ENCODE measurements at regions not wholly inside any gene's neighbourhood (a gene's known extent, or its start where the extent isn't known, plus 50 kb on each side); places are given as distances from the start of the nearest gene placed in this dataset.

DNA sequence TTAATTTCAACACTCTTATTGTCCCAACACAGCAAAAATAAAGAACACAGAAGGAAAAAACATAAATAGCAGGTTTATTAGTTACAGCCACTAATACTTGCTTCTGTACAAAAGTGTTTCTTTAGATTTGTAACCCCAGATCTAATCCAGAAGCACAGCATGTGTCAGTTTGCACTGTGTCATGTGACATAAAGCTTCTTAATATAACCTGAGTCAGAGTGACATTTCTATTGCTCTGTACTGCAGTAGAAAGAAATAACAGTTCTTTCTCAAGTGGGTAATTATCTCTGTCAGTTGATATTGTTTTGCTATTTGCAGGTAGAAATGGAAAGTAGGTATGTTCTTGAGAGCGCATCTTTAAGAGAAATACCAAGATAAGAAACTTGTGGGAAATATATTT lies 422.5 kb downstream of the ZIC3 start:
- H3K4me3 ChIP-seq: no peak overlapping the region
- no peaks in the 10 kb centered on the region for H3K27me3 ChIP-seq
- ATAC-seq (ENCODE audit: low FRiP score in 2 of 2): no peak
- 91 to 96% methylated on average over 1 of the region's 1 CpG for WGBS, 2 donors
- H3K36me3 ChIP-seq: no peaks in the 10 kb centered on the region
- H3K9me3 ChIP-seq: no peaks in the 10 kb centered on the region
- no peak for DNase-seq
- H3K27ac ChIP-seq: no peak overlapping the region
- TF ChIP-seq EP300 (IDR thresholded peaks at IDR 0.05) (no peak), POLR2AphosphoS5 (IDR thresholded peaks at IDR 0.05) (no peak), POLR2A (IDR thresholded peaks at IDR 0.05) (no peak)
- TF ChIP-seq, protein P1, sequence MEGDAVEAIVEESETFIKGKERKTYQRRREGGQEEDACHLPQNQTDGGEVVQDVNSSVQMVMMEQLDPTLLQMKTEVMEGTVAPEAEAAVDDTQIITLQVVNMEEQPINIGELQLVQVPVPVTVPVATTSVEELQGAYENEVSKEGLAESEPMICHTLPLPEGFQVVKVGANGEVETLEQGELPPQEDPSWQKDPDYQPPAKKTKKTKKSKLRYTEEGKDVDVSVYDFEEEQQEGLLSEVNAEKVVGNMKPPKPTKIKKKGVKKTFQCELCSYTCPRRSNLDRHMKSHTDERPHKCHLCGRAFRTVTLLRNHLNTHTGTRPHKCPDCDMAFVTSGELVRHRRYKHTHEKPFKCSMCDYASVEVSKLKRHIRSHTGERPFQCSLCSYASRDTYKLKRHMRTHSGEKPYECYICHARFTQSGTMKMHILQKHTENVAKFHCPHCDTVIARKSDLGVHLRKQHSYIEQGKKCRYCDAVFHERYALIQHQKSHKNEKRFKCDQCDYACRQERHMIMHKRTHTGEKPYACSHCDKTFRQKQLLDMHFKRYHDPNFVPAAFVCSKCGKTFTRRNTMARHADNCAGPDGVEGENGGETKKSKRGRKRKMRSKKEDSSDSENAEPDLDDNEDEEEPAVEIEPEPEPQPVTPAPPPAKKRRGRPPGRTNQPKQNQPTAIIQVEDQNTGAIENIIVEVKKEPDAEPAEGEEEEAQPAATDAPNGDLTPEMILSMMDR (IDR thresholded peaks at IDR 0.05): no peak
- H3K4me1 ChIP-seq: no peaks in the 10 kb centered on the region

DNA sequence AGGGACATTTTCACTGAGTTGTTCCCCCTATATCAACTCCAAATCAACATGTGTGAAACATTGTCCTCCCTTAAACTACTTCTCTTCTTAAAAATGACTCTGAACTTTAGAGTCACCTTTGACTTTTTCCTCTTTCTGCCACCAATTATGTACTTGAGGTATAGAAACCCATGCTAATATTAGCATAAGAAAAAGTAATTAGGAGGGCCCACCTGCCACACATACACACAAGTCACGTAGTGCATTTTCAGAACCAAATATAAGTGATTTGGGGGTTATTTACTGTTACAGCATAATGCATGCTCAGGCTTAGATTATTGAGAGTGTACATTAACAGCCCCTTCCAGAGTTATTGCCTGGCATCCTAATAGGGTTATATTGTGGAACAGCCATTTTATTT lies 432.7 kb downstream of the ZIC3 start:
- no peaks in the 10 kb centered on the region for H3K36me3 ChIP-seq
- H3K9me3 ChIP-seq: no peaks in the 10 kb centered on the region
- H3K27me3 ChIP-seq: no peaks in the 10 kb centered on the region
- no peak for DNase-seq
- H3K4me1 ChIP-seq: no peaks in the 10 kb centered on the region
- no peak for ATAC-seq (ENCODE audit: low FRiP score in 2 of 2)
- 55 to 88% methylated on average over 1 of the region's 1 CpG for WGBS, 2 donors
- TF ChIP-seq POLR2A (IDR thresholded peaks at IDR 0.05) (no peak), POLR2AphosphoS5 (IDR thresholded peaks at IDR 0.05) (no peak), EP300 (IDR thresholded peaks at IDR 0.05) (no peak)
- TF ChIP-seq, protein P1 (IDR thresholded peaks at IDR 0.05): no peak
- no peak overlapping the region for H3K27ac ChIP-seq
- no peak overlapping the region for H3K4me3 ChIP-seq

DNA sequence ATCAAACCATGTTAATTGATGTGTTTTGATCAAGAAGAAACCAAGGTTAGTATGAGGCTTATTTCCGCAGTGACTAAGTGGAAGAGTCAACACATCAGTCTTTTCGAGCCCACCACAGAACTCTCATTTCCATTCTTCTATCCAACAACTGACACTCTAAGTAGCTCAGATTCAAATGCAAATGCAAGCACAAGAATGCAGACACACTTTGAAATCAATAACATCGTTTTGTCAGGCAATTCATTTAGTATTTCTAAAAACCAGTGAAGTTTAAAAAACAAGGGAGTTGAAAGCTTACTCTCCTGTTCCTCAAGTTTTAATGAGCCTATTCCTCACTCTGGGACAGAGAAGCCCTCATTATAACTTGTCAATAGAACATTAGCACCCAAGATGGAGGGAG lies 433.1 kb downstream of the ZIC3 start:
- Histone ChIP-seq H3K4me1 (no peaks in the 10 kb centered on the region), H3K4me3 (no peak overlapping the region), H3K27me3 (no peaks in the 10 kb centered on the region), H3K36me3 (no peaks in the 10 kb centered on the region), H3K27ac (no peak overlapping the region), H3K9me3 (no peaks in the 10 kb centered on the region)
- no peak for DNase-seq
- TF ChIP-seq EP300 (IDR thresholded peaks at IDR 0.05): no peak
- TF ChIP-seq, protein P1 (IDR thresholded peaks at IDR 0.05): no peak
- no peak for TF ChIP-seq POLR2AphosphoS5 (IDR thresholded peaks at IDR 0.05)
- no peak for TF ChIP-seq POLR2A (IDR thresholded peaks at IDR 0.05)
- 68 to 69% methylated on average over 3 of the region's 3 CpGs for WGBS, 2 donors
- ATAC-seq (ENCODE audit: low FRiP score in 2 of 2): no peak

DNA sequence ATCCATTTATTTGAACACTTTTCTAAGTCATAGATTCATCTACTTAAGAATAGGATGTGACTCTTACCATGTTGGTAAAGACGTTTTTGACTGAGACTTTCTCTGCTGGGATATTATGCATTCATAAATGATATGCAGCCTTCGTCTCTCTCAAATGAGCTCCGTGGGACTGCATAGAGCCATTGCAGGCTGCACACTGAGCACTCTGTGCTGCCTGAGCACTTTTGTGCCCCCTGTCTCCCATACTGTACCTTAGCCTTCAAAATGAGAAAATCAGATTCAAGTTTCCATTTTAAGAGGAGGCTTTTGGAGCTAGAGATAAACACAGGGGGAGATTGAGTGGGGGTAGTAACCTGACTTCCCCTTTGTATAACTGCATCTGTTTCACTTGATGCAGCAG lies 433.6 kb downstream of the ZIC3 start:
- DNase-seq (no peak), ATAC-seq (ENCODE audit: low FRiP score in 2 of 2) (no peak)
- H3K9me3 ChIP-seq: no peaks in the 10 kb centered on the region
- TF ChIP-seq, protein P1 (IDR thresholded peaks at IDR 0.05): no peak
- TF ChIP-seq POLR2AphosphoS5 (IDR thresholded peaks at IDR 0.05) (no peak), EP300 (IDR thresholded peaks at IDR 0.05) (no peak), POLR2A (IDR thresholded peaks at IDR 0.05) (no peak)
- no peaks in the 10 kb centered on the region for H3K4me1 ChIP-seq
- WGBS, 2 donors: 45 to 69% methylated on average over 3 of the region's 3 CpGs
- no peak overlapping the region for H3K27ac ChIP-seq
- no peaks in the 10 kb centered on the region for H3K27me3 ChIP-seq
- H3K4me3 ChIP-seq: no peak overlapping the region
- no peaks in the 10 kb centered on the region for H3K36me3 ChIP-seq

DNA sequence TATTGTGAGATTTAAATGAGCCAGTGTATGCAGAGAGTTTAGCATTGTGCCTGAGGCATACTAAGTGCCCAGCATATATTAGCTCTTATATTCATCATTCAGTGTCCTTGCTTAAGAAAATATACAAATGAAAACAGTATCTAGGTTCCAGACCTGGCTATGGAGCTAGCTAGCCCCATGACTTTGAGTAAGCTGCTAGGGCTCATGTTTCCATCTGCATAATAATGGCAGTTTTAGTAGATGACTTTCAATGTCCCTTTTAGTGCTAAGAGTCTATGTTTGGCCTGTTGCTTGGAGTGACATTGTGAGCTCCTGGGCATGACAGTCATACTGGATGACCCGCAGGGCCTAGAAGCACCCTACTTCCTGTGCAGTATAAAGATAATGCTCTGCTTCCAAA lies 435.3 kb downstream of the ZIC3 start:
- Histone ChIP-seq H3K9me3 (no peaks in the 10 kb centered on the region), H3K27me3 (no peaks in the 10 kb centered on the region), H3K27ac (no peak overlapping the region), H3K4me1 (no peaks in the 10 kb centered on the region), H3K4me3 (no peak overlapping the region), H3K36me3 (no peaks in the 10 kb centered on the region)
- DNase-seq: no peak
- TF ChIP-seq, protein P1 (IDR thresholded peaks at IDR 0.05): no peak
- TF ChIP-seq POLR2AphosphoS5 (IDR thresholded peaks at IDR 0.05) (no peak), POLR2A (IDR thresholded peaks at IDR 0.05) (no peak), EP300 (IDR thresholded peaks at IDR 0.05) (no peak)
- 83 to 94% methylated on average over 1 of the region's 1 CpG for WGBS, 2 donors
- ATAC-seq (ENCODE audit: low FRiP score in 2 of 2): no peak
